HL-60 (cell line): ENCODE measurements at regions not wholly inside any gene's neighbourhood (a gene's known extent, or its start where the extent isn't known, plus 50 kb on each side); places are given as distances from the start of the nearest gene placed in this dataset.

Experiments
- DNase-seq, 2 experiments: peaks; one replicate each; pipeline ENCODE4 v3.0.0-alpha.2; 2010 to 2020; ENCODE audit warnings: low read depth in 1 of 2, low spot score in 1 of 2
- H3K27ac ChIP-seq: fragments of 250-450 bp; sonication (Bioruptor Pico); replicated peaks from 2 replicates; pipeline ENCODE4 v1.5.1; 2020; ENCODE audit warnings: mild to moderate bottlenecking, moderate library complexity
- H3K27me3 ChIP-seq: fragments of 250-450 bp; sonication (Bioruptor Pico); 2 replicates; pipeline ENCODE4 v1.5.1; 2021; ENCODE audit warnings: mild to moderate bottlenecking, moderate library complexity; ENCODE audit not compliant: insufficient read depth, poor library complexity, severe bottlenecking
- H3K4me3 ChIP-seq: replicated peaks from 2 replicates; pipeline ENCODE4 v1.5.1; 2011; ENCODE audit warnings: mild to moderate bottlenecking, control low read depth, low read length; ENCODE audit not compliant: insufficient read depth
- CTCF ChIP-seq: IDR thresholded peaks from one replicate; pipeline ENCODE4 v1.5.1; 2011; ENCODE audit warnings: low read length, control low read depth, inconsistent platforms; ENCODE audit not compliant: insufficient read depth
- GABPA ChIP-seq: IDR thresholded peaks from 2 replicates; pipeline ENCODE4 v1.6.1; 2012; ENCODE audit warnings: low read depth
- POLR2AphosphoS5 ChIP-seq: IDR thresholded peaks from 2 replicates; pipeline ENCODE4 v1.6.1; 2012; ENCODE audit warnings: low read depth
- REST ChIP-seq: IDR thresholded peaks from 2 replicates; pipeline ENCODE4 v1.6.1; 2012; ENCODE audit warnings: low read depth; ENCODE audit not compliant: insufficient replicate concordance
- SPI1 ChIP-seq: IDR thresholded peaks from 2 replicates; pipeline ENCODE4 v1.6.1; 2012; ENCODE audit warnings: low read depth, mild to moderate bottlenecking, borderline replicate concordance

- DNase-seq, result no peak
- no peak overlapping the region for H3K4me3 ChIP-seq
- no peaks in the 10 kb centered on the region for H3K27me3 ChIP-seq
- TF ChIP-seq CTCF (no peak), REST (no peak), POLR2AphosphoS5 (no peak), SPI1 (no peak), GABPA (no peak)
- H3K27ac ChIP-seq, result no peak overlapping the region
These were observed 197.5 kb upstream of the FOXA2 start for GRCh38 chr20:22781869-22782268.

GRCh38 chr20:22789676-22790075 is 205.3 kb upstream of the FOXA2 start:
- Histone ChIP-seq H3K27me3 (peaks cover 3% of the 10 kb centered on the region), H3K27ac (no peak overlapping the region), H3K4me3 (no peak overlapping the region)
- no peak for TF ChIP-seq REST
- TF ChIP-seq SPI1, result no peak
- TF ChIP-seq CTCF, result no peak
- TF ChIP-seq POLR2AphosphoS5, result no peak
- no peak for TF ChIP-seq GABPA
- DNase-seq, result no peak

- Histone ChIP-seq H3K27ac (no peak overlapping the region), H3K4me3 (no peak overlapping the region), H3K27me3 (peaks cover 3% of the 10 kb centered on the region)
- no peak for TF ChIP-seq POLR2AphosphoS5
- DNase-seq, result no peak
These were observed 207.0 kb upstream of the FOXA2 start for GRCh38 chr20:22791396-22791795.

- no peak for DNase-seq
- no peak for TF ChIP-seq GABPA
- no peak for TF ChIP-seq CTCF
- TF ChIP-seq POLR2AphosphoS5, result no peak
- TF ChIP-seq SPI1, result no peak
- no peak for TF ChIP-seq REST
- Histone ChIP-seq H3K4me3 (no peak overlapping the region), H3K27ac (no peak overlapping the region), H3K27me3 (peaks cover 3% of the 10 kb centered on the region)
These were observed 207.6 kb upstream of the FOXA2 start for GRCh38 chr20:22791877-22792525.
